HL-60 (cell line): ENCODE measurements at regions not wholly inside any gene's neighbourhood (a gene's known extent, or its start where the extent isn't known, plus 50 kb on each side); places are given as distances from the start of the nearest gene placed in this dataset.
A peak's percentile ranks its signal among the peaks of the same experiment; 100 is the strongest.

ENCODE experiments used
- CTCF ChIP-seq: IDR thresholded peaks from one replicate; pipeline ENCODE4 v1.5.1; 2011; ENCODE audit warnings: low read length, control low read depth, inconsistent platforms; ENCODE audit not compliant: insufficient read depth
- GABPA ChIP-seq: IDR thresholded peaks from 2 replicates; pipeline ENCODE4 v1.6.1; 2012; ENCODE audit warnings: low read depth
- POLR2AphosphoS5 ChIP-seq: IDR thresholded peaks from 2 replicates; pipeline ENCODE4 v1.6.1; 2012; ENCODE audit warnings: low read depth
- SPI1 ChIP-seq: IDR thresholded peaks from 2 replicates; pipeline ENCODE4 v1.6.1; 2012; ENCODE audit warnings: low read depth, mild to moderate bottlenecking, borderline replicate concordance
- TF ChIP-seq, protein P1 (sequence below): IDR thresholded peaks from 2 replicates; pipeline ENCODE4 v1.6.1; 2012; ENCODE audit warnings: low read depth; ENCODE audit not compliant: insufficient replicate concordance

GRCh38 chr6:102619585-102619984 lies 1226.1 kb downstream of the GRIK2 start:
- TF ChIP-seq POLR2AphosphoS5 (no peak), CTCF (peak; percentile 33), SPI1 (no peak), GABPA (no peak)
- TF ChIP-seq, protein P1, sequence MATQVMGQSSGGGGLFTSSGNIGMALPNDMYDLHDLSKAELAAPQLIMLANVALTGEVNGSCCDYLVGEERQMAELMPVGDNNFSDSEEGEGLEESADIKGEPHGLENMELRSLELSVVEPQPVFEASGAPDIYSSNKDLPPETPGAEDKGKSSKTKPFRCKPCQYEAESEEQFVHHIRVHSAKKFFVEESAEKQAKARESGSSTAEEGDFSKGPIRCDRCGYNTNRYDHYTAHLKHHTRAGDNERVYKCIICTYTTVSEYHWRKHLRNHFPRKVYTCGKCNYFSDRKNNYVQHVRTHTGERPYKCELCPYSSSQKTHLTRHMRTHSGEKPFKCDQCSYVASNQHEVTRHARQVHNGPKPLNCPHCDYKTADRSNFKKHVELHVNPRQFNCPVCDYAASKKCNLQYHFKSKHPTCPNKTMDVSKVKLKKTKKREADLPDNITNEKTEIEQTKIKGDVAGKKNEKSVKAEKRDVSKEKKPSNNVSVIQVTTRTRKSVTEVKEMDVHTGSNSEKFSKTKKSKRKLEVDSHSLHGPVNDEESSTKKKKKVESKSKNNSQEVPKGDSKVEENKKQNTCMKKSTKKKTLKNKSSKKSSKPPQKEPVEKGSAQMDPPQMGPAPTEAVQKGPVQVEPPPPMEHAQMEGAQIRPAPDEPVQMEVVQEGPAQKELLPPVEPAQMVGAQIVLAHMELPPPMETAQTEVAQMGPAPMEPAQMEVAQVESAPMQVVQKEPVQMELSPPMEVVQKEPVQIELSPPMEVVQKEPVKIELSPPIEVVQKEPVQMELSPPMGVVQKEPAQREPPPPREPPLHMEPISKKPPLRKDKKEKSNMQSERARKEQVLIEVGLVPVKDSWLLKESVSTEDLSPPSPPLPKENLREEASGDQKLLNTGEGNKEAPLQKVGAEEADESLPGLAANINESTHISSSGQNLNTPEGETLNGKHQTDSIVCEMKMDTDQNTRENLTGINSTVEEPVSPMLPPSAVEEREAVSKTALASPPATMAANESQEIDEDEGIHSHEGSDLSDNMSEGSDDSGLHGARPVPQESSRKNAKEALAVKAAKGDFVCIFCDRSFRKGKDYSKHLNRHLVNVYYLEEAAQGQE, result no peak
